HEK293 (cell line): ENCODE measurements at regions not wholly inside any gene's neighbourhood (a gene's known extent, or its start where the extent isn't known, plus 50 kb on each side); places are given as distances from the start of the nearest gene placed in this dataset.
"Not testable (repeated sequence)": the region's sequence is repeated elsewhere in the genome, so short reads cannot be mapped to it uniquely, and the experiment has no call there.

Experiments used
- CTCF ChIA-PET: fragments of 350-600 bp; formaldehyde crosslinking; extraction: SDS; loops from one replicate; lab custom pipeline; 2021; ENCODE audit warnings: antibody characterized with exemption; lab: Yijun Ruan, JAX
- POLR2A ChIA-PET: fragments of 300-600 bp; formaldehyde crosslinking; extraction: SDS; loops from one replicate; lab custom pipeline; 2020; ENCODE audit warnings: antibody characterized with exemption, inconsistent platforms; lab: Yijun Ruan, JAX
- H3K27ac ChIP-seq: fragments of 200-500 bp; sonication (Bioruptor generic); 2 replicates; pipeline ENCODE4 v1.5.1; 2014; ENCODE audit warnings: low read depth, low read length, control low read depth, inconsistent platforms; ENCODE audit errors: extremely low read depth
- H3K36me3 ChIP-seq, 2 experiments: fragments of 200-500 bp in 1 of 2; sonication (Bioruptor generic) in 1 of 2; 1 replicate in 1 of 2; 2 replicates in 1 of 2; pipeline ENCODE4 v1.5.1; 2014 to 2017; ENCODE audit warnings: inconsistent platforms in 2 of 2, low read length in 2 of 2; ENCODE audit not compliant: control insufficient read depth in 2 of 2, insufficient read depth in 1 of 2
- H3K4me1 ChIP-seq: fragments of 200-500 bp; sonication (Bioruptor generic); 2 replicates; pipeline ENCODE4 v1.5.1; 2014; ENCODE audit warnings: mild to moderate bottlenecking, low read length, inconsistent platforms; ENCODE audit not compliant: control insufficient read depth, insufficient read depth
- H3K4me3 ChIP-seq: 2 replicates; pipeline ENCODE4 v1.5.1; 2011; ENCODE audit warnings: low read depth, mild to moderate bottlenecking, control low read depth, low read length, moderate library complexity
- H3K9me3 ChIP-seq: fragments of 200-500 bp; sonication (Bioruptor generic); 2 replicates; pipeline ENCODE4 v1.5.1; 2014; ENCODE audit warnings: low read depth, low read length, inconsistent platforms; ENCODE audit not compliant: control insufficient read depth, insufficient read depth
- CTCF ChIP-seq: fragments of 450-650 bp; formaldehyde crosslinking; IDR thresholded peaks from 2 replicates; pipeline ENCODE4 v1.5.1; 2016; ENCODE audit warnings: missing biosample characterization, missing genetic modification characterization
- KLF16 ChIP-seq: fragments of 450-650 bp; formaldehyde crosslinking; IDR thresholded peaks from 2 replicates; pipeline ENCODE4 v1.5.1; 2017; ENCODE audit warnings: missing biosample characterization, missing genetic modification characterization
- KLF9 ChIP-seq: fragments of 450-650 bp; formaldehyde crosslinking; IDR thresholded peaks from 2 replicates; pipeline ENCODE4 v1.5.1; 2016; ENCODE audit warnings: missing biosample characterization, missing genetic modification characterization, low read depth
- REST ChIP-seq: fragments of 450-650 bp; formaldehyde crosslinking; IDR thresholded peaks from 2 replicates; pipeline ENCODE4 v1.5.1; 2016; ENCODE audit warnings: missing biosample characterization, missing genetic modification characterization
- WT1 ChIP-seq: fragments of 450-650 bp; formaldehyde crosslinking; IDR thresholded peaks from 2 replicates; pipeline ENCODE4 v1.5.1; 2016; ENCODE audit warnings: missing biosample characterization, missing genetic modification characterization
- ZEB2 ChIP-seq: fragments of 450-650 bp; formaldehyde crosslinking; IDR thresholded peaks from 2 replicates; pipeline ENCODE4 v1.5.1; 2016; ENCODE audit warnings: missing biosample characterization, missing genetic modification characterization
- ZNF16 ChIP-seq: fragments of 450-650 bp; formaldehyde crosslinking; IDR thresholded peaks from 2 replicates; pipeline ENCODE4 v1.5.1; 2016; ENCODE audit warnings: low read depth, missing biosample characterization, missing genetic modification characterization
- ZNF292 ChIP-seq: fragments of 450-650 bp; formaldehyde crosslinking; IDR thresholded peaks from 2 replicates; pipeline ENCODE4 v1.5.1; 2016; ENCODE audit warnings: low read depth, missing biosample characterization, missing genetic modification characterization, borderline replicate concordance
- ZNF514 ChIP-seq: fragments of 450-650 bp; formaldehyde crosslinking; IDR thresholded peaks from 2 replicates; pipeline ENCODE4 v1.5.1; 2016; ENCODE audit warnings: missing biosample characterization, missing genetic modification characterization
- ZNF549 ChIP-seq: fragments of 450-650 bp; IDR thresholded peaks from 2 replicates; pipeline ENCODE4 v1.5.1; 2018; ENCODE audit warnings: missing biosample characterization, missing genetic modification characterization, mild to moderate bottlenecking, inconsistent platforms, moderate library complexity
- ZNF654 ChIP-seq: fragments of 450-650 bp; formaldehyde crosslinking; IDR thresholded peaks from 2 replicates; pipeline ENCODE4 v1.5.1; 2016; ENCODE audit warnings: low read depth, missing biosample characterization, missing genetic modification characterization
- ZNF791 ChIP-seq: fragments of 450-650 bp; formaldehyde crosslinking; IDR thresholded peaks from 2 replicates; pipeline ENCODE4 v1.5.1; 2016; ENCODE audit warnings: missing biosample characterization, missing genetic modification characterization
- TF ChIP-seq, protein P1 (sequence below): fragments of 450-650 bp; formaldehyde crosslinking; IDR thresholded peaks from 2 replicates; pipeline ENCODE4 v1.5.1; 2016; ENCODE audit warnings: missing biosample characterization, missing genetic modification characterization
- TF ChIP-seq, protein P2 (sequence below): IDR thresholded peaks from 2 replicates; pipeline ENCODE4 v1.6.1; 2011; ENCODE audit warnings: mild to moderate bottlenecking, low read depth, low read length, borderline replicate concordance
- TF ChIP-seq, protein P3 (sequence below): fragments of 450-650 bp; formaldehyde crosslinking; conservative IDR thresholded peaks from 2 replicates; pipeline ENCODE4 v1.5.1; 2016; ENCODE audit warnings: low read depth, missing biosample characterization, missing genetic modification characterization

DNA sequence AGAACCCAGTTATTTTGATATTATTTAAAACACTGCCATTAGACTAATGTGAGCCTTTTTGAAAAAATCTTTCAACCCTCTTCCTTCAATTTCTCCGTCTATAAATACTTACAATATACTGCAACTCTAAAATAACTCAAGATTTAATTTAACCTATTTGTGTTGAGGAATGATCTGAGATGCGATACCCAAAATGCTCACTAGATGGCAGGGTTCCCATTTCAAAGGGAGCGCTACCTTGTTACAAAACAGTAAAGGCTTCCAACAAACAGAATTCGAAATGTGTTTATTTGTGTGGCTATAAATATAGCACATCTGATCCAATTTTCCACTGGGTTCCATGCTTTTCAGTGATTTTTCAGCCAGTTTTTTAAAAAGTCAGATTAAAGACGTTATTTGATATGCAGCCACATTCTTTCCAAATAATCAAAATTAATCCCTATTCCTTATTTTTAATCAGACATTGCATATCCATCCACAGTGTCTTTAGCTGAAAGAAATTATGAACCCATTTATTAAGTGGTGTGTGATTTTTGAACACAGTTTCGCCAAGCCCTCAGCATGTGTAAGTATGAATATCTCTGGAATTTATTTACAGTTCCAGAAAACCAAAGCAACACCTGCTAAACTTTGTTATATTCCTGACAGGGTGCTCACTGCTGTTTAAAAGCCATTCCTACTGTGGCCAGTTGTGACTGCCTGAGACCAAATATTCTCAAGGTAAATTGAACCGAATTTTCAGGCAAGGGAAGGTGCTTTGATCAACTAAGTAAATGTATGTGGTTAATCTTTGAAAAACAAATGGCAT is 668.0 kb upstream of the LCORL start:
- Histone ChIP-seq H3K4me1 (no peaks in the 10 kb centered on the region), H3K4me3 (no peak overlapping the region), H3K9me3 (no peaks in the 10 kb centered on the region), H3K27ac (no peak overlapping the region), H3K36me3 (no peaks in the 10 kb centered on the region)
- POLR2A ChIA-PET, result no interaction called here
- TF ChIP-seq CTCF (0 out of 2 replicates have a peak, but pooled peaks have one; percentile 8), ZEB2 (no peak), ZNF654 (peak; percentile 81)
- CTCF ChIA-PET, result interaction anchor here (0.6 to 1.0 kb wide), 3 partner anchors 39 to 1559 kb away, joined by 3 to 6 read pairs (median 3); no protein-coding TSS in a partner anchor

- H3K27ac ChIP-seq, H3K4me3 ChIP-seq, POLR2A ChIA-PET, H3K9me3 ChIP-seq, H3K36me3 ChIP-seq, H3K4me1 ChIP-seq: not testable (repeated sequence)
- CTCF ChIA-PET, result interaction anchor here (0.6 to 0.7 kb wide), 2 partner anchors 1143 to 1737 kb away, joined by 4 read pairs; no protein-coding TSS in a partner anchor
Observed at GRCh38 chr4:18688351-18688750, 666.8 kb upstream of the LCORL start.

DNA sequence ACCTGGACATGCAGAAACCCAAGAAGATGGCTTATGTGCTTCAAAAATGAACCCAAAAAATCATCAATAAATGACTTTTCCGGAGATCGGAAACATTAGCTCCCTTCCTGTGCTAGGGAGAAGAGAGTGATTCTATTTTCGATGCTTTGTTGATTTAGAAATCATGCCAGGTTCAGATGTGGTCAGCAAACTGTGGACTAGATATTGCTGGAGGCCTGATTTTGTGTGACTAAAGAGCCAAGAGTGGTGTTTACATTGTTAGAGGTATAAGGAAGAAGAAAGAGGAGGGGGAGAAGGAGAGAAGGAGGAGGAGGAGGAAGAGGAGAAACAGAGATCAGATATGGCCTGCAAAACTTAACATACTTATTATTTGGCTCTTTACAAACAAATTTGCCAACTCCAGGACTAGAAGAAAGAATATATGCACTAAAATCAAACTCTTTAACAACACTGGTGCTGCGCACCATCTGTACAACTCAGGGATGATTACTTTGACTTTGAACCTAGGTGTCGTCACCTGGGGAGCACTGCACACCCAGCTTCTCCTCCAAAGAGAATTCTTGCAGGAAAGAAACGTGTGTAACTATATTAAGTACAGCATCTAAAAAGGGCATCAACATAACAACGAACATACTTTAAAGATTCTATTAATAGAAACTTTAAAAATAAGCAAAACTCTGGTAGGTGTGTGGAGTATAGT is 664.9 kb upstream of the LCORL start:
- TF ChIP-seq ZNF16 (tag by site-specific recombination) (no peak), WT1 (tag by site-specific recombination) (no peak), ZNF292 (tag by site-specific recombination) (no peak), ZNF514 (tag by site-specific recombination) (no peak), KLF16 (no peak), KLF9 (tag by site-specific recombination) (no peak), ZNF791 (no peak), REST (tag by site-specific recombination) (no peak), ZNF549 (tag by site-specific recombination) (no peak)
- TF ChIP-seq, protein P1, sequence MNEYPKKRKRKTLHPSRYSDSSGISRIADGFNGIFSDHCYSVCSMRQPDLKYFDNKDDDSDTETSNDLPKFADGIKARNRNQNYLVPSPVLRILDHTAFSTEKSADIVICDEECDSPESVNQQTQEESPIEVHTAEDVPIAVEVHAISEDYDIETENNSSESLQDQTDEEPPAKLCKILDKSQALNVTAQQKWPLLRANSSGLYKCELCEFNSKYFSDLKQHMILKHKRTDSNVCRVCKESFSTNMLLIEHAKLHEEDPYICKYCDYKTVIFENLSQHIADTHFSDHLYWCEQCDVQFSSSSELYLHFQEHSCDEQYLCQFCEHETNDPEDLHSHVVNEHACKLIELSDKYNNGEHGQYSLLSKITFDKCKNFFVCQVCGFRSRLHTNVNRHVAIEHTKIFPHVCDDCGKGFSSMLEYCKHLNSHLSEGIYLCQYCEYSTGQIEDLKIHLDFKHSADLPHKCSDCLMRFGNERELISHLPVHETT (tag by site-specific recombination), result no peak
- TF ChIP-seq, protein P2, sequence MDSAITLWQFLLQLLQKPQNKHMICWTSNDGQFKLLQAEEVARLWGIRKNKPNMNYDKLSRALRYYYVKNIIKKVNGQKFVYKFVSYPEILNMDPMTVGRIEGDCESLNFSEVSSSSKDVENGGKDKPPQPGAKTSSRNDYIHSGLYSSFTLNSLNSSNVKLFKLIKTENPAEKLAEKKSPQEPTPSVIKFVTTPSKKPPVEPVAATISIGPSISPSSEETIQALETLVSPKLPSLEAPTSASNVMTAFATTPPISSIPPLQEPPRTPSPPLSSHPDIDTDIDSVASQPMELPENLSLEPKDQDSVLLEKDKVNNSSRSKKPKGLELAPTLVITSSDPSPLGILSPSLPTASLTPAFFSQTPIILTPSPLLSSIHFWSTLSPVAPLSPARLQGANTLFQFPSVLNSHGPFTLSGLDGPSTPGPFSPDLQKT, result no peak
- TF ChIP-seq, protein P3, sequence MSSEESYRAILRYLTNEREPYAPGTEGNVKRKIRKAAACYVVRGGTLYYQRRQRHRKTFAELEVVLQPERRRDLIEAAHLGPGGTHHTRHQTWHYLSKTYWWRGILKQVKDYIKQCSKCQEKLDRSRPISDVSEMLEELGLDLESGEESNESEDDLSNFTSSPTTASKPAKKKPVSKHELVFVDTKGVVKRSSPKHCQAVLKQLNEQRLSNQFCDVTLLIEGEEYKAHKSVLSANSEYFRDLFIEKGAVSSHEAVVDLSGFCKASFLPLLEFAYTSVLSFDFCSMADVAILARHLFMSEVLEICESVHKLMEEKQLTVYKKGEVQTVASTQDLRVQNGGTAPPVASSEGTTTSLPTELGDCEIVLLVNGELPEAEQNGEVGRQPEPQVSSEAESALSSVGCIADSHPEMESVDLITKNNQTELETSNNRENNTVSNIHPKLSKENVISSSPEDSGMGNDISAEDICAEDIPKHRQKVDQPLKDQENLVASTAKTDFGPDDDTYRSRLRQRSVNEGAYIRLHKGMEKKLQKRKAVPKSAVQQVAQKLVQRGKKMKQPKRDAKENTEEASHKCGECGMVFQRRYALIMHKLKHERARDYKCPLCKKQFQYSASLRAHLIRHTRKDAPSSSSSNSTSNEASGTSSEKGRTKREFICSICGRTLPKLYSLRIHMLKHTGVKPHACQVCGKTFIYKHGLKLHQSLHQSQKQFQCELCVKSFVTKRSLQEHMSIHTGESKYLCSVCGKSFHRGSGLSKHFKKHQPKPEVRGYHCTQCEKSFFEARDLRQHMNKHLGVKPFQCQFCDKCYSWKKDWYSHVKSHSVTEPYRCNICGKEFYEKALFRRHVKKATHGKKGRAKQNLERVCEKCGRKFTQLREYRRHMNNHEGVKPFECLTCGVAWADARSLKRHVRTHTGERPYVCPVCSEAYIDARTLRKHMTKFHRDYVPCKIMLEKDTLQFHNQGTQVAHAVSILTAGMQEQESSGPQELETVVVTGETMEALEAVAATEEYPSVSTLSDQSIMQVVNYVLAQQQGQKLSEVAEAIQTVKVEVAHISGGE (tag by site-specific recombination), result no peak
- POLR2A ChIA-PET, result no interaction called here
- no peaks in the 10 kb centered on the region for H3K9me3 ChIP-seq
- H3K4me1 ChIP-seq, result no peaks in the 10 kb centered on the region
- CTCF ChIA-PET, result interaction anchor here (0.6 kb wide), 1 partner anchor 443 kb away, joined by 3 read pairs; no protein-coding TSS in a partner anchor
- no peak overlapping the region for H3K27ac ChIP-seq
- no peaks in the 10 kb centered on the region for H3K36me3 ChIP-seq
- no peak overlapping the region for H3K4me3 ChIP-seq
